ENCODE measurements at regions not wholly inside any gene's neighbourhood (a gene's known extent, or its start where the extent isn't known, plus 50 kb on each side); places are given as distances from the start of the nearest gene placed in this dataset.

DNA sequence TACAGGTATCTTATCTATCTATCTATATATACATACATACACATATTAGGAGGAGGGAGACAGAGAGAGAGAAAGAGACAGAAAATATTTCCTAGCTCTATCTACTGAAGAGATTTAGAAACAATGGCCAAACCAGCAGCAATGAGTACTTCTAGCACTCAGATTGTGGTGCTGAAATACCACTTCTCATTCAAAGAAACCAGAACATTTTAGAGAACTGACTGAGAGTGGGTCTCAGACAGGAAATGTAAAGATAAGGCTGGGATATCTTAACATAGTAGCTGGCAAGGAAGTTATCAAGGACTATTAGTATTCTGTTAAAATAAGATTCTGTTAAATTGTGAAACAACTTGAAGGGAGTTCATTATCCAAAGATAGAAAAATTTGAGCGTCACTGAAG, 57.0 kb downstream of the DNAAF9 start:
- TF ChIP-seq, protein P1, sequence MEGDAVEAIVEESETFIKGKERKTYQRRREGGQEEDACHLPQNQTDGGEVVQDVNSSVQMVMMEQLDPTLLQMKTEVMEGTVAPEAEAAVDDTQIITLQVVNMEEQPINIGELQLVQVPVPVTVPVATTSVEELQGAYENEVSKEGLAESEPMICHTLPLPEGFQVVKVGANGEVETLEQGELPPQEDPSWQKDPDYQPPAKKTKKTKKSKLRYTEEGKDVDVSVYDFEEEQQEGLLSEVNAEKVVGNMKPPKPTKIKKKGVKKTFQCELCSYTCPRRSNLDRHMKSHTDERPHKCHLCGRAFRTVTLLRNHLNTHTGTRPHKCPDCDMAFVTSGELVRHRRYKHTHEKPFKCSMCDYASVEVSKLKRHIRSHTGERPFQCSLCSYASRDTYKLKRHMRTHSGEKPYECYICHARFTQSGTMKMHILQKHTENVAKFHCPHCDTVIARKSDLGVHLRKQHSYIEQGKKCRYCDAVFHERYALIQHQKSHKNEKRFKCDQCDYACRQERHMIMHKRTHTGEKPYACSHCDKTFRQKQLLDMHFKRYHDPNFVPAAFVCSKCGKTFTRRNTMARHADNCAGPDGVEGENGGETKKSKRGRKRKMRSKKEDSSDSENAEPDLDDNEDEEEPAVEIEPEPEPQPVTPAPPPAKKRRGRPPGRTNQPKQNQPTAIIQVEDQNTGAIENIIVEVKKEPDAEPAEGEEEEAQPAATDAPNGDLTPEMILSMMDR (conservative IDR thresholded peaks at IDR 0.05 in 1 of 2, IDR thresholded peaks at IDR 0.05 in 1 of 2; ENCODE audit: extremely low read depth in 1 of 2, insufficient read depth in 1 of 2, low read depth in 1 of 2, low read length in 2 of 2) = no peak
- no peak for TF ChIP-seq EZH2 (IDR thresholded peaks at IDR 0.05; ENCODE audit: borderline replicate concordance, low read length)
